HG03460 (cell line): ENCODE measurements at regions not wholly inside any gene's neighbourhood (a gene's known extent, or its start where the extent isn't known, plus 50 kb on each side); places are given as distances from the start of the nearest gene placed in this dataset.

Experiments
- ATAC-seq: cut with Tn5 transposase; IDR thresholded peaks from one replicate; pipeline ENCODE4 v1.9.1; 2021; ENCODE audit not compliant: unreplicated experiment

DNA sequence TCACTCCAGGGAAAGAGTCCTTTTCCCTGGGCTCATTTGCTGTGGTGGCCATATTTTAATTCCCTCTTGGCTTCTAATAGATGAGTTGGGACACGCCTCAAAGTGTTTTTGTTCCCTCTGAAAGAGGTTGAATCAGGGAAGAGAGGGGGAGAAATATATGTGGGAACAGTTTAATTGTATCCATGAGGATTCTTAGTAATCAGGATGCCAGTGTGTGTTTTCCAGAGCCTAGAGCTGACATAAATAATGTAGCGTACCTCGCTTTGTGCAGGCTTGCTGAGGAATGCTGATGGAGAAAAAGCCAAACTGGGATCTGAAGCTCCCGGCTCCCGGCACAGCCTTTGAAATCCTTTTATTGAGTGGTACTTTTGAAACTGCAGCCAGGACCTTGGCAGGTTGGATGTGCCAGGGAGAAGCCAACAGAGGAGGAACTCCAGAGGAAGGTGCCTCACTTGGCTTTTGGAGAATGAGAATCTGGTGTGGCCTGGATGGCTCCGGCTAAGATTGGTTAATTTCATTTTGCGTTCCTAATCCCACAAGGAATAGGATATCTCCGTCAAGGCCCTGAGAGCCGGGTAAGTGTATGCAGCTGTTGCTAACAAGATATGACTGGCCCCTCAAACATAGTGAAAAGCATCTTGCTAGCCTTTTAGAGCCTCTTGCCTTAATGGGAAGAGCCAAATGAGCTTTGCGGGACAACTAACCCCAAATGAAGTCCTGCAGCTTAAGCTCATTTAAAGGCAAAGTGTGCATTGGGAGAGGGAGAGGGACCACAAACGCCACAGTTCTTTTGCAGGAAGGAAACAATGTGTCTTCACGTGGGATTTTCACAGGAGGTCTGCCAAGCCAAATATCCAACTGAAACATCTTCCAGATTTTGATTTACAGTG is 471.1 kb upstream of the WWC1 start:
- no peak for ATAC-seq

- no peak for ATAC-seq
These were observed 470.3 kb upstream of the WWC1 start for GRCh38 chr5:167821151-167821550.

DNA sequence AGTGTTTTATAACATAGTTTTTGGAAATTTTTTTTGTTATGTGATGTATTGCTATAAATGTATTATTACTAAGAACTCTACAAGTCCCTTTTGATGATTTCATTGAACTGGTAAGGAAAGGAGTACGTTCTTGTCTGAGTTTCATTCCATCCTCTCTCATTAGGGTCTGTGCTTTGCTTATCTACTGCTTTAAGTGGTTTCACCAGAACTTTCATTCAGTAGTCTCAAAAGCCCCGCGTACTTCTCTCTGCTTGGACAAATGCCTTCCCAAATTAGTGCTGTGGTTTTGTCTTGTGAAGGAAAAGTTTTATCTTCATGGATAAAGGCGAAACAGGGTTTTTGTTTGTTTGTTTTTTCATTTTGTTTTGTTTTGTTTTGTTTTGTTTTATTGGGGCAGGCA is 469.8 kb upstream of the WWC1 start:
- no peak for ATAC-seq

- ATAC-seq: no peak
These were observed 469.2 kb upstream of the WWC1 start for GRCh38 chr5:167822241-167822640.

DNA sequence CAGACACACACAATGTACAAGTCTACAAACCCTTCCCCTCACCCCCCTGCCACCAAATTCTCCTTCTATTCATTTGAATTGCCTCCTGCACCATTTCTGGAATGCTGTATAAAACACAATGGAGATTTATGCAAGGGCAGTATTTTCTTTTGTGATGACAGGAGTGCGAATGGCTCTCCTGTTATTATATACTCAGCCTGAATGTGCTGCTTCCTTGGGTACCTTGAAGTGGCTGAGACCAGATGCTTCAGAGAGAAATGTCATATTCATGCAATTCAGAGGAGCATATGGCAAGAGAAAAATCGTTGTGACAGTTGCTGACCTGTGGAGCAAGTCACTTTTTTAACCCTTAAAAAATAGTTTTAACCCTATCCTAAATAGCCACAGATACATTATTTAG is 468.0 kb upstream of the WWC1 start:
- no peak for ATAC-seq

DNA sequence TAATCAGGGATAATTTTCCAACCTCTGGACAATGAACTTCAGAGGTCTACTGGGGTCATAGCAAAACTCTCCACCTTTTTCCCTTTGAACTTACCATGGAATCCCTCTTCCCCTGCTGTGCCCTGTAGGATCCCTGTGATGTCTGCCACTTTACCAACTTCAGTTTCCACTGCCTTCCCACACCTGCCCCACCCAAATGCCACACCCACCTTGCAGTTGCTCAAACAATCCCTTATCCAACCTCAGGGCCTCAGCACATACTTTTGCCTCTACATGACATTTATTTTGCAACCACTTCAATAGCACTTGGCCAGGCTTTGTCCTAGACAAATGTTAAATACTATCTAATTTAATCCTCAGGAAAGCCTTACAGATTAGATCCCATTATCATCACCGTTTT is 463.7 kb upstream of the WWC1 start:
- ATAC-seq: no peak

DNA sequence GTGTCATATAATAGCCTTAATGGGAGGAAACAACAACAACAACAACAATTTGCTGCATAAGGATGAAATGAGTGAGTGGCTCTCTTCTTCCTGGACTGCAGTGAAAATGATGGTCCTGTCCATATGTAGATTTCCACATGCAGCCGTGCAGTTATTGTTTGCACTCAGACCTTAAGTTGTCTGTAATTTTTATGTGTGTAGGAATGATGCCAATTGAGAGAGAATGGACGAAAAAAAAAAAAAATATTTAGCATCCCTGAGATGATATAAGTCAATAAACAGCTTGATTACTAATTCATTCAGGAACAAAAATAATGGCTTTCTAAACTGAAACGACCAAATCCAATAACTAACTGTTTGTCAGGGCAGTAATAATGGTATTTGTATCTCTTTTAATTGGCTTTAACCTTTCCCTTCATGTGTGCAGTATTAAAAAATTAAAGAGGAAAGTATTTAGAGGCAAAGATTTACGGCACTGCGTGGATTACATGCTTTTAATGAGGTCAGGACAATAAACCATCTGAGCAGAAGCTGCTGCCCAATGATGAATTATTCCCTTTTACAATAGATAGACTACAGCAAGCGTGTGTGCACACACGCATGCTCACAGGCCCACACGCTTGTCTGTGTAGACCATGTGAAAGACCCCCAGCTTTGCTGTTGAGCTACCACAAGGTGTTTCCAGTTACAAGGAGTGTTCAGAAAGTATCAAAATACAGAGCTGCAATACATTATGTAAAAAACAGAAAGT is 459.5 kb upstream of the WWC1 start:
- no peak for ATAC-seq

DNA sequence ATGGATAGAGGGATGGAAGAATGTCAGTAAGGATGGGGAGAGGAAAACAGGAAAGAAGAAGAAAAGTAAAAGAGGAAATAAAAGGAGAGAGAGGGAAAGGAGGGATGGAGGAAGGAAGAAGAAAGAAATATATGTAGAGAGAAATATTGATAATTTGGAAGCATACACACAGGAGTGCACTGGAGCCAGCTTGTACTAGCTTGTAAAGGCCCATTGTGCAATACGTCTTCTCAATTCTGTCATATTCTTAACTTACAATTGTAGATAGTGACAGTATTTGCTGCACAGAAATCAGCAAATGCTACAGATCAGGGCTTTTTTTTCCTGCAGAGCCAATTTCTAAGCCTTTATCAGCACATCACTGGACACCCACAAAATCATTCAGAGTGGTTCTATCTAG is 458.8 kb upstream of the WWC1 start:
- ATAC-seq: no peak

DNA sequence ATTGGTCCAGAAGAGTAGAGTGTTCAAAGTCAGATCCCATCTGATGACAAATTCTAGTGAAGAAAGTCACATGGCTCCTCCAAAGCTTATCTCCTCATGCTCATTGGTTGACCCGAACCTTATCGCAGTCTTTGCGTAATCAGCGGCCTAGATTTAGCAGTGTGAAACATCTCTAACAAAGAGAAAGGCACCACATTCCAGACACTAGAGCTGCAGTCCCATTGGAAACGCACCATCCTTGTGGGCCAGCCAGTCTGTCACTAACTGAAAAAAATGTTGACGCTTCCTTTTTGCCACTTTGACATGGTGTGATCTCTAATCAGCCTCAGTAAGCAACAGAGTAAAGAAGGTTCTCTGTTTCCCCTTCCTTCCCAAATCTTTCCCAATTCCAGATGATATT is 458.0 kb upstream of the WWC1 start:
- no peak for ATAC-seq

DNA sequence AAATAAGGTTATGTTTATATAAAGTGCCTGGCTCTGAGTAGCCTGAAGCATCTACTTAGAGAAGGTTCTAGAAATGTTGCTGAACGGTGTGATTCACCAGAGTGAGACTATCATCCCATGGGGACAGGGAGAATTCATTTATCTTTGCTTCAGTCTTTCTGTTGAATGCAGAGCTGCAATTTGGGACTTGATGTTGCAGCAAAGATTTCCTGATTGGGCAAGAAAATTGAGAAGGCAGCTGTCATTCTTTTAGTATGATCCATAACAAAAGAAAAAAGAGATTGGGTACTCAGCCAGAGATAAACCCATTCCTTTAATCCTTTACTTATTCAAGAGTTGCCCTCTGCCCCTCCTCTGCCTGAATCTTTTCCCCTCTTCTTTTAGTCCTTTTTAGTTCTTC is 456.3 kb upstream of the WWC1 start:
- no peak for ATAC-seq

GRCh38 chr5:167837127-167837526 is 454.3 kb upstream of the WWC1 start:
- no peak for ATAC-seq

DNA sequence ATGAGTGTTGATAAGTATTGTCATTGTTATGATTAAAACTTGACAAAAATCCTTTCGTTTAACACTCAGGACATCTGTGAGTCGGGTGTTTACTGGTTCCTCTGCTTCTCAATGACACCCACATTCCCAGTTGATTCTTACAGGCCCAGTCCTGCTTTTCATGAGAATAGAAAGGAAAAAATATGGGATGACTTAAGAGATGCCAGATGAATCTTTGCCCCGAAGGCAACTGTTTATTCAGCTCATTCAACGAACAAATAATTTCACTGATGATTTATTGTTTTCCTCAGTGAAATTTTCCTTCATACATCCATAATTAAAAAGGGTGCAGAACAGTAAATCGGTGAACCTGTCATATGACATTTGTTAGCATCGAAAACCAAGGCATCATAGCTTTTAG is 452.4 kb upstream of the WWC1 start:
- ATAC-seq: no peak

DNA sequence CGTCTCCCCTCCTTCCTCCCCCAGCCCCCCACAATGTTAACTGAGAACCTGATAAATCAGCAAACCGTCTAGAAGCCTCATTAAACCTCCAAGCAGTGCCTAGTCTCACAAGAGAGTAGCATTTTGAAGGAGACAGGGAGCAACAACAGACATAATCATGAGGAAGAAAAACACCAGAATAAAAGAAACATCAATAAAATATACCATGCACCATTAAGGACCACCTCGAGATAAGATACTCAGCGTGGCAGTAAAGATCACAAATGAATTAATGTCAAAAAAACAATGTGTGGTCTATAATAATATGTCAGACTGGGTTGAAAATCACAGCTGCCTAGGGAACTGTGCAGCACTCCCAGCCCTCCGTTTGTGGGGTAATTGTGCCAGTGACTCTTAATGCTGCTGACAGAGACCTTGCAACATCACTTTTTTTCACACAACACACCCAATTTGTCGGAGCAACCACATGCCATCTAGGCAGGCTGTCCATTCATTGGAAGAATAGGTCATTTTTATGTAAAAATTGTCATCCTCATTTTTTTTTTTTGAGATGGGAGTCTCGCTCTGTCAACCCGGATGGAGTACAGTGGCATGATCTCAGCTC is 450.8 kb upstream of the WWC1 start:
- ATAC-seq: no peak

DNA sequence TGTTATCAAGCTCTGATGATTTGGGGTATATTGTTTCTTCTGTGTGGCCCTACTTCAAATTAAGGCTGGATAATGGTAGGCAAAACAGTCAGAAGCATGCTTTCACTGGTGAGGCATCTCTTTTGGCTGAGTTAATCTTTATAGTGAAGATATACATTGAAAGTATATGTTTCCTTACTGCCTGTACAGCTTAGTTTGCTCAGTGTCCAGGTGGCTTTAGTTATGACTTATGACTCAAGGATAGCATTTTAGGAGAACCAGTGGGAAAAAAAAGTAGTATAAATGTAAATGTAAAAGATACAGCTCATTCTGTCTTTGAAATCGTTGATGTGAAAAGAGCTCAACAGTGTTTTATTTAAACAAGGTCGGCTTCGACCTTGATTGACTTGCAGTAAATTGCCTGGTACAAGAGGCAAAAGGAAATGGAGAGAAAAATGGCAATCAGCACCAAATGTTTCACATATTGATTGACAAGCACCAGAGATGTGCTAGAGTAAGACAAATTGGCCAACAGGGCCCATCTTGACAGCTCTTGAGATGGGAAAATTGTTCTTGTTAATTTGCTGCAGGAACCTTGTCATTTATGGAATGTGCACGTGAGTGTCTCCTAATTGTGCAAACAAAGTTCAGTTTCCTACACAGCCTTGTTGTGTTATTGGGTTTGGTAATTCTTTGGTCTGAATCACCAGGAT is 447.4 kb upstream of the WWC1 start:
- no peak for ATAC-seq

DNA sequence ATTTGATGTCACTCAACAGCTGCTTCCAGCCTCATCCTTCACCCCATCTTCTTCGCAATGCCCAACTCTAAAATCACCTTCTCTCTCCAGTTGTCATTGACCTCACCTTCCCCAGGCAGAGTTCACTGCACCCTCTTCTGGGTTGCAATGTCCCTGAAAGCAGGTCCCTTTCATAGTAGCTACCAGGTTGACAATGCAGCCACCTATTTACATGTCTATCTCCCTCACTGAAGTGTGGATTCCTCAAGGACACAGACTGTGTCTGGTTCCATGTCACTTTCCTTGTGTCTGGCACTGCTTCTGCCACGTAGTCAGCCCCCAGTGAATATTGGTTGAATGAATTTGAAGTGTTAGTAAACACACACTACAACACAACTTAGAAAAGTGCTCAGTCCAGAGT is 445.5 kb upstream of the WWC1 start:
- ATAC-seq: no peak

DNA sequence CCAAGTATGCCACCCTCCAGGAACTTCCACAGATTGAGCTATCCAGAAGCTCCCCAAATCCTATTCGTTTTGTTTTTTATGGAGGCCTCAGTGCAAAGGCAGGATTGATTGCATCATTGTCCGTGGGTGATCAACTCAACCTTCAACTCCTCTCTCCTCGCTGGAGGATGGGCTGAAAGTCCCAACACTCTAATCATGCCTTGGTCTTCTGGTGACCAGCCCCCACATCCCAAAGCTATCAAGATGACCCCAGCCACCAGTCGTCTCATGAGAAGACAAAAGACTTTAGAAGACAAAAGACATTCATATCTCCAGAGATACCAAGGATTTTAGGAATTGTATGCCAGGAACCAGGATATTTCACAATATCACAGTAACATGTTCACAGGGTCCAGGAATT is 441.6 kb upstream of the WWC1 start:
- ATAC-seq: no peak

DNA sequence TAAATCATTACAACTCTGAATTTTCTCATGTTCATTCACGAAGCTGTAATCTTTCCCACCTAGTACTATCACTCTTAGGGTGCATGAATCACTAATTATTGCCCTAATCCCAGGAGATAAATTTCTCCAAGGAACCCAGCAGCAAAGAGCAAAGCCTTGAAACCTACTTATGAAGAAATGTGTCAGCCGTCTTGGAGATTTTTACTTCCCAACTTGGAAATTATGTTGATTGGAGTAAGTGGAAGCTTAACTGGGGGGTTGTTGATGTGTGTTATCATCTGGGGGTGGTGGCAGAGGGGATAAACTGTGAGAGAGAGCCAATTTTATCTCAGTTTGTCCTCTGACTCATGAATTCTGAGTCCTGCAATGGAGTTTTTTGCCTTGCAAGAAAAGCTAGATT is 440.5 kb upstream of the WWC1 start:
- no peak for ATAC-seq

- ATAC-seq: no peak
These were observed 440.0 kb upstream of the WWC1 start for GRCh38 chr5:167851416-167851815.

DNA sequence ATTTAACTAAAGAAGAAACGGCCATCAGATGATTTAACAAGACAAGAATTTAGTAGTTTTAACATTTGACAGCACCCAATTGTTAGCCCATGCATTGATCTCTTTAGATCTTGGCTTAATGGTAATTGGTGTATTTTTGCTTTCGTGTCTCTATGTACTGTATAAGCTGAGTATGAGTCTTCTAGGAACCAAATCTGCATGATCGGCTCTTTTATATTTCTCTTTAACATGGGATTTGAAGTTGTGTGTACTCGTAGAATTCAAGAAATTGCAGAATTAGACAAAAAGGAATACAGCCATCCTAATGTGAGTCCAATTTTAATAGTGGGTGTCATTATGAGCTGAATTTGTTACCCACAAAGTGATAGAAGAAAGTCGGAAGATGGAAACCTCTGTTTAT is 438.9 kb upstream of the WWC1 start:
- no peak for ATAC-seq

GRCh38 chr5:167853421-167853820 is 438.0 kb upstream of the WWC1 start:
- no peak for ATAC-seq

GRCh38 chr5:167855818-167856217 is 435.6 kb upstream of the WWC1 start:
- ATAC-seq: no peak
